AG04450 (cell line): ENCODE measurements at regions not wholly inside any gene's neighbourhood (a gene's known extent, or its start where the extent isn't known, plus 50 kb on each side); places are given as distances from the start of the nearest gene placed in this dataset.

ENCODE experiments used
- CTCF ChIA-PET: fragments of 300-600, 350-600 bp; formaldehyde crosslinking; extraction: SDS; loops from one replicate; lab custom pipeline; 2022; ENCODE audit warnings: antibody characterized with exemption, inconsistent platforms; lab: Charles Lee
- POLR2A ChIA-PET: fragments of 350-600 bp; formaldehyde crosslinking; extraction: SDS; loops from one replicate; lab custom pipeline; 2021; ENCODE audit warnings: antibody characterized with exemption, inconsistent platforms; lab: Yijun Ruan, JAX
- DNase-seq: peaks from one replicate; pipeline ENCODE4 v3.0.0-alpha.2; 2011; ENCODE audit warnings: low read depth, low spot score
- H3K27ac ChIP-seq: one replicate; pipeline ENCODE4 v1.5.1; 2012; ENCODE audit warnings: low read depth, low read length, control low read depth
- H3K27me3 ChIP-seq: one replicate; pipeline ENCODE4 v1.6.0; 2012; ENCODE audit warnings: low read length; ENCODE audit not compliant: control insufficient read depth, insufficient read depth
- H3K4me3 ChIP-seq: 2 replicates; pipeline ENCODE4 v1.5.1; 2011; ENCODE audit warnings: mild to moderate bottlenecking, low read depth, low read length, control low read depth
- H3K9me3 ChIP-seq: 2 replicates; pipeline ENCODE4 v1.5.1; 2012; ENCODE audit warnings: low read length; ENCODE audit not compliant: control insufficient read depth, insufficient read depth
- CTCF ChIP-seq: IDR thresholded peaks from 2 replicates; pipeline ENCODE4 v1.5.1; 2011; ENCODE audit warnings: low read depth, low read length, control low read depth, inconsistent platforms

GRCh38 chr4:123821861-123822260, 425.3 kb downstream of the SPRY1 start:
- H3K27ac ChIP-seq, result no peak overlapping the region
- no peak for DNase-seq
- no peaks in the 10 kb centered on the region for H3K27me3 ChIP-seq
- H3K4me3 ChIP-seq, result no peak overlapping the region
- no peaks in the 10 kb centered on the region for H3K9me3 ChIP-seq
- POLR2A ChIA-PET, result interaction anchor here (1.2 kb wide), 1 partner anchor 10 kb away, joined by 3 read pairs; no protein-coding TSS in a partner anchor
- CTCF ChIA-PET, result no interaction called here
- TF ChIP-seq CTCF, result no peak

- Histone ChIP-seq H3K27ac (no peak overlapping the region), H3K9me3 (no peaks in the 10 kb centered on the region), H3K27me3 (no peaks in the 10 kb centered on the region), H3K4me3 (no peak overlapping the region)
- ChIA-PET POLR2A (interaction anchor here (1.2 kb wide), 1 partner anchor 10 kb away, joined by 3 read pairs; no protein-coding TSS in a partner anchor), CTCF (no interaction called here)
- no peak for TF ChIP-seq CTCF
- DNase-seq, result no peak
Measured at GRCh38 chr4:123822353-123822752, 425.8 kb downstream of the SPRY1 start.

- Histone ChIP-seq H3K4me3 (no peak overlapping the region), H3K27ac (no peak overlapping the region), H3K9me3 (no peaks in the 10 kb centered on the region), H3K27me3 (no peaks in the 10 kb centered on the region)
- ChIA-PET POLR2A (no interaction called here), CTCF (interaction anchor here (0.7 kb wide), 1 partner anchor 57 kb away, joined by 3 read pairs; no protein-coding TSS in a partner anchor)
- no peak for DNase-seq
- TF ChIP-seq CTCF, result no peak
Measured at GRCh38 chr4:123823244-123823643, 426.6 kb downstream of the SPRY1 start.

- no peak overlapping the region for H3K4me3 ChIP-seq
- POLR2A ChIA-PET, result no interaction called here
- H3K9me3 ChIP-seq, result no peaks in the 10 kb centered on the region
- no peaks in the 10 kb centered on the region for H3K27me3 ChIP-seq
- H3K27ac ChIP-seq, result no peak overlapping the region
- no peak for DNase-seq
- CTCF ChIA-PET, result no interaction called here
- TF ChIP-seq CTCF, result no peak
Measured at GRCh38 chr4:123824524-123824923, 427.9 kb downstream of the SPRY1 start.

- no peaks in the 10 kb centered on the region for H3K9me3 ChIP-seq
- H3K4me3 ChIP-seq, result no peak overlapping the region
- H3K27ac ChIP-seq, result no peak overlapping the region
- DNase-seq, result peak; percentile 39
- no peaks in the 10 kb centered on the region for H3K27me3 ChIP-seq
- no peak for TF ChIP-seq CTCF
- ChIA-PET POLR2A (no interaction called here), CTCF (no interaction called here)
Measured at GRCh38 chr4:123825596-123826291, 429.1 kb downstream of the SPRY1 start.
